ENCODE measurements at regions not wholly inside any gene's neighbourhood (a gene's known extent, or its start where the extent isn't known, plus 50 kb on each side); places are given as distances from the start of the nearest gene placed in this dataset.

GRCh38 chr2:238772635-238773297 lies 75.1 kb upstream of the TWIST2 start:
- no peak for TF ChIP-seq CTCF (IDR thresholded peaks at IDR 0.05)
- no peak for TF ChIP-seq POLR2A (IDR thresholded peaks at IDR 0.05)
